ENCODE measurements at regions not wholly inside any gene's neighbourhood (a gene's known extent, or its start where the extent isn't known, plus 50 kb on each side); places are given as distances from the start of the nearest gene placed in this dataset.
"Not testable (repeated sequence)": the region's sequence is repeated elsewhere in the genome, so short reads cannot be mapped to it uniquely, and the experiment has no call there.

- DNase-seq (ENCODE audit: low read depth in 2 of 2), result no peak
Observed at GRCh38 chr7:116340943-116341907, 130.9 kb downstream of the TES start.

- DNase-seq (ENCODE audit: low read depth in 2 of 2), result no peak
Observed at GRCh38 chr7:116342125-116342524, 131.8 kb downstream of the TES start.

DNA sequence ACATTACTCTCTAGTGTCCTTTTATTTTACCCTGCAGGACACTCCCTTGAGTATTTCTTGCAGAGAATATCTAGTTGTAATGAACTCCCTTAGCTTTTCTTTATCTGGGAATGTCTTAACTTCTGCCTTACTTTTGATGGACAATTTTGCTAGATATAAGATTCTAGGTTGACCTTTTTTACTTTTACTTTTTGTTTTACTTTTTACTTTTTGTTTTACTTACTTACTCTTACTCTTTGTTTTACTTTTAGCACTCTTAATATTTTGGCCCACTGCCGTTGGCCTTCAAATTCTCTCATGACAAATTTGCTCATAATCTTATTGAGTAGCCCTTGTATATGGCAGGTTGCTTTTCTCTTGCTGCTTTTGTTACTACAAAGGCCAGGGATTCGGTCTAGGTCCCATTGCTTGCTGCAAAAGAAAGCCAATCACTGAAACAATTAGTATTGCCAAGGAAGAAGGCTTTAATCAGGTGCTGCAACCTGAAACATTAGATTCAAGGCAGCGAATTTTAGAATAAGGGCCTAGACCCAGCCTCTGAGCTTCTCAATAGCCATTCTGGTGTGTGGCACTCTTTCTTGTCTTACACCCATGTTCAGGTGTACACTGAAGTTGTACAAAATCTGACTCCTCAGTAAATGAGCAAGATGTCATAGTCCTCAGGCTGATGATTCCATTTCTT is 137.0 kb downstream of the TES start:
- DNase-seq (ENCODE audit: low read depth in 2 of 2), result no peak

DNA sequence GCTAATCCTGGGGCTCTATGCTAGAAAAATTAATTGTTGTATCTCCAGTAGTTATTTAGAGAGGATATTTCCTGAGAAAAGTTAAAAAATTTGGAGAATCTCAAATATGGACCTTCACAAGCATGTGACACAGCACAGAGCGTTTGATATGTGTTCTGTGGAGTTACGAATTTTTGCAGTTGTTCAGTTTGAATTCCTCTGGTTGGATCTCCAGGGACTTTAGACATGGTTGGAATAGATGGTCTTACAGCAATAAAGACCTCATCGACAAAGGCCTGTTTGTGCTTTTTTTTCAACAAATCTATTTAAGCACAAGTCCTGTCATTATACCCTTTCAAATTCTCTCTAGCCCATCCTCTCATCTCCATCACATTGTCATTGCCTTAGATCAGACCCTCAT is 138.0 kb downstream of the TES start:
- DNase-seq (ENCODE audit: low read depth in 2 of 2), result no peak

GRCh38 chr7:116351966-116352365 is 141.6 kb downstream of the TES start:
- no peak for DNase-seq (ENCODE audit: low read depth in 2 of 2)

GRCh38 chr7:116353647-116354046 is 143.3 kb downstream of the TES start:
- no peak for DNase-seq (ENCODE audit: low read depth in 2 of 2)

DNA sequence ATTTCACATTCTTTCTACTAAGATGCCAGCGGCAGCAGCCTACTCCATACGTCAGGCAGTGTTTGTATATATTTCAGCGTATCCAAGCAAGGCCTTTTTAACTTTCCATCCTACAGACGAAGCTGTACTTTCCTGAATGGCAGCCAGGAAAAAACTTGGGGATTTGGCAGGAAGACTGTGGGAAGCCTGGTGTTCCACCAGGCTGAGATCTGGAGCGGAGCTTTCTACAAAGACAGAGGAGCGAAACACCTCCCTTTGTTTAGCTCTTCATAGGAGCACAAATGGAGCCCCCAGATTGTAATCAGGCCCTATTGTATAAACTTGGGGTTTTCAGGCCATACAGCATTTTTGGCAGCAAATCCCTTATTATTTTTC is 143.8 kb downstream of the TES start:
- peak; percentile 68 to 72 for DNase-seq (ENCODE audit: low read depth in 2 of 2)

- DNase-seq (ENCODE audit: low read depth in 2 of 2), result peak; percentile 80 to 82
Observed at GRCh38 chr7:116354546-116355423, 144.4 kb downstream of the TES start.

DNA sequence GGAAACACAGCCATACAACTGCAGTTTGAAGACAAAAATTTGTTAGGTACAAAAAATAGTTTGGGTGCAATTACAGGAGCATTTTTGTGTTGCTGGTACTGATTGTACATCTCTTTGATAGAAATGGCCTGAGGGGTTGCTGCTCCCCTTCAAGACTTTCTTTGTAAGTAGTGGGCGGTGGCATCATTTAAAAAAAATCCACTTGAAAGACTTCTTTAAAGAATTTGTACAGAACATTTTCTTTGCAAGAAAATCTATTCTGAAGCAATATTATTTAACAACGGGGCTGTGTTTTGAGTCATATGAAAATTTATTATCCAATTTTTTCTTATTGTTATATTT is 144.1 kb upstream of the CAV2 start:
- no peak for DNase-seq (ENCODE audit: low read depth in 2 of 2)

DNA sequence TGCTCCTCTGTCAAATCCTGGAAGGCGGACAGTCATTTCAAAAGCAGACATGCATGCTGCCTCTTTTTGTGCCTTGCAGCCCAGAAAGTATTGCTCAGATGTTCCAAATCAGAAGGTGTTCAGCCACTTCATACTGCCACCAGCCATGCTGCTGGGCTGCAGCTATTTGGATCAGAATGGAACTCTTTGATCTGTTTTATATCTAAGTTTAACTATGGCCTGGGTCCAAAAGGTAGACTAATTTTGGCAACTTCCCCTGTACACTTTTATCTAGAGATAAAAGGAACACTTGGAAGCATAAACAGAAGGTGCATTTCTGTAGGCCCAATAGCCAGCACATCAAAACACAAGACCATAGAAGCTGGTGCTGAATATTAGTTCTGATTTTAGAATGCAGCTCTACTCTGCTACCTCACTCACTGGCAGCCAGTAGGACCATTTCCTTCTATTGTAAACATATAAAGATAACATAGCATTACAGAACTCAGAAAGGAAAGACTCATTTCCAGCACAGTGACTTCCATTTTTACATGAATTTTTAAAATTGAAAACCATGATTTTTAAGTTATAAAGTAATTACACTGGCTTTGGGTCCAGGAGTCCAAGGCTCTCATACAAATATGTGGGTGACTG is 143.1 kb upstream of the CAV2 start:
- no peak for DNase-seq (ENCODE audit: low read depth in 2 of 2)

- DNase-seq (ENCODE audit: low read depth in 2 of 2), result no peak
Observed at GRCh38 chr7:116356979-116357378, 142.6 kb upstream of the CAV2 start.

GRCh38 chr7:116357781-116358670 is 141.5 kb upstream of the CAV2 start:
- DNase-seq (ENCODE audit: low read depth in 2 of 2), result no peak

DNA sequence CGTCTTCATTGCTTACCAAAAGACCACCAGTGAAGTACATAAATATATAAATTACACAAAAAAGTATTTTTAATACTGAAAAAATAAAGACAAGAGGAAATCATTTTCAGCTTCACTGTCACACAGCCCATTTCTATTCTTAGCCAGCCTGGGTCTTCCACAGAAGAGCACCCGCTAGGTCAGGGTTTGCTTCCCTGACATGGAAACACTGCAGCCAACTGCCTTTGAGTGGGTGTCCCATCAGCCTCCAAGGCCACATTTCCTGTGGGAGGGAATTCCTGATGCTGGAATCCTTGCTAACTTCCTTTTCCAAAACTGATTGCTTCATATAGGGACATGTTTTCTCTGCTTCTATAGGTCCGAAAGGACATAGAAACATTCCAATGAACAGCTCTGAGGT is 137.8 kb upstream of the CAV2 start:
- DNase-seq (ENCODE audit: low read depth in 2 of 2), result no peak

DNA sequence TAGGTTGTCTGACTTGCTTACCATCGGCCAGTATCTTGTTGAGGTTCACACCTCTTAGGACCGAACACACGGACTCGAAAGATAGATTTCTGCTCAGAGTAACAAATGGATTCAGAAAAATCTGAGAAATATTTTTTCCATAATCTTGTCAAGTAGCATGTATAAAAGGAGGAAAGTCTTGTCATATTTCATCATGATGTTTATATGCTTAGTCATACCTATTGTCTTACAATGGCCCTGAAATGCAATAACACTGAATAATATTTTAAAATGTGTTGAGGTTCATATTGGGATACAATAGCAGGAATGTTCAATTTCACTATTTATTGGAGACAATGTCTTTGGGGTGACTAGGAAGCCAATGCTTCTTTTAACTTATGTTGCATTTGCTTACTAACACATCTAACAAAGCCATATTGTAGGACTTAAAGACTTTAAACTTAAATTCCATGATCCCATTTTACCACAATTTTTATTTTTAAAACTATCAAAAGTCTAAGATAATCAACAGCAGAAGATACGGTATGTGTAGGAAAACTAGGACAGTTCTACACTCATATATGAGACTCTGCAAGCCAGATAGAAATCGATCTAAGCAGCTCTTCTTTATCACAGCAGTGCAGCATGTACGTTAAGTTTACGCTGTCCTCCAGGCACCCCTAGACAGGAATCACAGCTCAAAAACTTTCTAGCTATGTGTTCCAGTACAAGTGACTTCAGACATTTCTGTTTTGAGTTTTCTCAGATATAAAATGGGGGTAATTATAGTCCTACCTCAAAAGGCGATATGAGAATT is 135.7 kb upstream of the CAV2 start:
- no peak for DNase-seq (ENCODE audit: low read depth in 2 of 2)

- no peak for DNase-seq (ENCODE audit: low read depth in 2 of 2)
Observed at GRCh38 chr7:116364469-116364868, 135.1 kb upstream of the CAV2 start.

DNA sequence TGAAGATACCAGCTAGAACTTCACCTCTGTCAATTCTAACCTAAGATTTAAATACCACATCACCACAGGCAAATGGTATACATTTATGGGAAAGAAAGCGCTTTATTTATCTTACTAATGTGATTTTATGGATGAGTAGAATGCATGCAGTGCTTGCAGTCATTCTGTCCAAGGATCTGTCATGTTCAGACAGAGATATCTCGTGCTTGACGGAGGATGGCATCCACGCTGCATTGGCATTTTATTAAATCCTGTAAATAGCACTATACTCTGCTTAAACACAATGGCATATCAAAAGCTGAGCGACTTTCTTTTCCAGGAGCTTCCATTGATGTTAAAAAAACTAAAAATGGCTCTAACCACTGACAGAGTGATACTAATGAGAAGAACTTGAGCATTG is 133.7 kb upstream of the CAV2 start:
- no peak for DNase-seq (ENCODE audit: low read depth in 2 of 2)

DNA sequence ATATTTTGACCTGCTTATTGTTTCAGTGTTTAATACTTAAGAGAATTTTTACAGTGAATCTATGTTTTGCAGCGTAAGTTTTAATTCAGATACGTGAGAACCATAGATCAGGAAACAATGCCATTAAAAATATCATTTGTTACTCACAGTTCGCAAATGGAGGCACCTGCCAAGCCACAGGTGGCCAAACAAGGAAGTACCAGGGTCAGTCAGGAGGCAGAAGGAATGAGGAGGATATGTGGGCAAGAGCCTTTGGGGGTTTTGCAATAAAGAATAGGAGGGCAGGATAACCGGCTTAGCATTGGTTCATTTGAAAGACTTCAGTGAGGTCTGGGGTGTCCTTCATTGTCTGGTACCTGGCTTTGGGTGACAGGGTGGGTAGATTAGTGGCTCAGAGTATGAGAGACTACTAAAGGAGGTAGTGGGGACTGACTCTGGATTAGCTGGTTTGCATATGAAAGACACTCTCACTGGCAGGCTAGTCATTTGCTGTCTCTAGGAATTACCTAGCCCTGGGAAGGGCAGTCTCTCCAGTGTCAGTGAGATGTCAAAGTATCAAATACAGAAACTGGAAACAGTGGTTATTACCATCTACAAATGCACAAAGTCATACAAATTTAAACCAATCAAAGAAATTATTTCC is 132.2 kb upstream of the CAV2 start:
- no peak for DNase-seq (ENCODE audit: low read depth in 2 of 2)

- no peak for DNase-seq (ENCODE audit: low read depth in 2 of 2)
Observed at GRCh38 chr7:116368965-116369364, 130.6 kb upstream of the CAV2 start.

DNA sequence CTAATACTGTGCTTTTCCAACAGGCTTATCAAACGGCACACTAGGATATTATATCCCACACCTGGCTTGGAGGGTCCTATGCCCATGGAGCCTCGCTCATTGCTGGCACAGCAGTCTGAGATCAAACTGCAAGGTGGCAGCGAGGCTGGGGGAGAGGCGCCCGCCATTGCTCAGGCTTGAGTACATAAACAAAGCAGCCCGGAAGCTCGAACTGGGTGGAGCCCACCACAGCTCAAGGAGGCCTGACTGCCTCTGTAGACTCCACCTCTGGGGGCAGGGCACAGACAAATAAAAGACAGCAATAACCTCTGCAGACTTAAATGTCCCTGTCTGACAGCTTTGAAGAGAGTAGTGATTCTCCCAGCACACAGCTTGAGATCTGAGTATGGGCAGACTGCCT is 128.0 kb upstream of the CAV2 start:
- DNase-seq (ENCODE audit: low read depth in 2 of 2), result not testable (repeated sequence)

All from fibroblast of skin of left biceps (primary cell).